HEK293 (cell line): ENCODE measurements at regions not wholly inside any gene's neighbourhood (a gene's known extent, or its start where the extent isn't known, plus 50 kb on each side); places are given as distances from the start of the nearest gene placed in this dataset.

Source experiments
- CTCF ChIA-PET: fragments of 350-600 bp; formaldehyde crosslinking; extraction: SDS; loops from one replicate; lab custom pipeline; 2021; ENCODE audit warnings: antibody characterized with exemption; lab: Yijun Ruan, JAX
- POLR2A ChIA-PET: fragments of 300-600 bp; formaldehyde crosslinking; extraction: SDS; loops from one replicate; lab custom pipeline; 2020; ENCODE audit warnings: antibody characterized with exemption, inconsistent platforms; lab: Yijun Ruan, JAX
- H3K27ac ChIP-seq: fragments of 200-500 bp; sonication (Bioruptor generic); 2 replicates; pipeline ENCODE4 v1.5.1; 2014; ENCODE audit warnings: low read depth, low read length, control low read depth, inconsistent platforms; ENCODE audit errors: extremely low read depth
- H3K36me3 ChIP-seq, 2 experiments: fragments of 200-500 bp in 1 of 2; sonication (Bioruptor generic) in 1 of 2; 1 replicate in 1 of 2; 2 replicates in 1 of 2; pipeline ENCODE4 v1.5.1; 2014 to 2017; ENCODE audit warnings: inconsistent platforms in 2 of 2, low read length in 2 of 2; ENCODE audit not compliant: control insufficient read depth in 2 of 2, insufficient read depth in 1 of 2
- H3K4me1 ChIP-seq: fragments of 200-500 bp; sonication (Bioruptor generic); 2 replicates; pipeline ENCODE4 v1.5.1; 2014; ENCODE audit warnings: mild to moderate bottlenecking, low read length, inconsistent platforms; ENCODE audit not compliant: control insufficient read depth, insufficient read depth
- H3K4me3 ChIP-seq: 2 replicates; pipeline ENCODE4 v1.5.1; 2011; ENCODE audit warnings: low read depth, mild to moderate bottlenecking, control low read depth, low read length, moderate library complexity
- H3K9me3 ChIP-seq: fragments of 200-500 bp; sonication (Bioruptor generic); 2 replicates; pipeline ENCODE4 v1.5.1; 2014; ENCODE audit warnings: low read depth, low read length, inconsistent platforms; ENCODE audit not compliant: control insufficient read depth, insufficient read depth
- GLI4 ChIP-seq: fragments of 450-650 bp; formaldehyde crosslinking; IDR thresholded peaks from 2 replicates; pipeline ENCODE4 v1.5.1; 2016; ENCODE audit warnings: missing biosample characterization, missing genetic modification characterization
- MZF1 ChIP-seq: fragments of 450-650 bp; formaldehyde crosslinking; IDR thresholded peaks from 2 replicates; pipeline ENCODE4 v1.5.1; 2017; ENCODE audit warnings: missing biosample characterization, missing genetic modification characterization, borderline replicate concordance
- SCRT1 ChIP-seq: fragments of 450-650 bp; formaldehyde crosslinking; IDR thresholded peaks from 2 replicates; pipeline ENCODE4 v1.5.1; 2016; ENCODE audit warnings: missing biosample characterization, missing genetic modification characterization, borderline replicate concordance
- SP3 ChIP-seq: fragments of 450-650 bp; formaldehyde crosslinking; IDR thresholded peaks from 2 replicates; pipeline ENCODE4 v1.5.1; 2016; ENCODE audit warnings: missing biosample characterization, missing genetic modification characterization
- TRIM28 ChIP-seq: IDR thresholded peaks from 2 replicates; pipeline ENCODE4 v1.6.1; 2011; ENCODE audit warnings: low read length, control low read depth, borderline replicate concordance
- ZBTB1 ChIP-seq: fragments of 450-650 bp; formaldehyde crosslinking; IDR thresholded peaks from 2 replicates; pipeline ENCODE4 v1.5.1; 2016; ENCODE audit warnings: missing biosample characterization, missing genetic modification characterization
- ZBTB7A ChIP-seq: fragments of 450-650 bp; formaldehyde crosslinking; IDR thresholded peaks from 2 replicates; pipeline ENCODE4 v1.5.1; 2016; ENCODE audit warnings: low read depth, missing biosample characterization, missing genetic modification characterization
- ZFP41 ChIP-seq: fragments of 450-650 bp; formaldehyde crosslinking; IDR thresholded peaks from 2 replicates; pipeline ENCODE4 v1.5.1; 2016; ENCODE audit warnings: missing biosample characterization, missing genetic modification characterization, borderline replicate concordance
- ZNF112 ChIP-seq: fragments of 450-650 bp; formaldehyde crosslinking; IDR thresholded peaks from 2 replicates; pipeline ENCODE4 v1.5.0; 2017; ENCODE audit warnings: missing biosample characterization, missing genetic modification characterization
- ZNF174 ChIP-seq: fragments of 450-650 bp; formaldehyde crosslinking; IDR thresholded peaks from 2 replicates; pipeline ENCODE4 v1.5.0; 2017; ENCODE audit warnings: missing biosample characterization, mild to moderate bottlenecking, missing genetic modification characterization
- ZNF362 ChIP-seq: fragments of 450-650 bp; formaldehyde crosslinking; IDR thresholded peaks from 2 replicates; pipeline ENCODE4 v1.5.1; 2016; ENCODE audit warnings: missing biosample characterization, missing genetic modification characterization
- ZNF391 ChIP-seq: fragments of 450-650 bp; formaldehyde crosslinking; IDR thresholded peaks from 2 replicates; pipeline ENCODE4 v1.5.1; 2016; ENCODE audit warnings: low read depth, missing biosample characterization, missing genetic modification characterization, borderline replicate concordance
- ZNF473 ChIP-seq: fragments of 450-650 bp; formaldehyde crosslinking; IDR thresholded peaks from 2 replicates; pipeline ENCODE4 v1.5.1; 2017; ENCODE audit warnings: missing biosample characterization, missing genetic modification characterization
- ZNF518A ChIP-seq: fragments of 450-650 bp; formaldehyde crosslinking; conservative IDR thresholded peaks from 2 replicates; pipeline ENCODE4 v1.5.1; 2016; ENCODE audit warnings: low read depth, missing biosample characterization, missing genetic modification characterization
- ZNF548 ChIP-seq: fragments of 450-650 bp; formaldehyde crosslinking; IDR thresholded peaks from 2 replicates; pipeline ENCODE4 v1.5.1; 2016; ENCODE audit warnings: missing biosample characterization, missing genetic modification characterization
- ZNF585B ChIP-seq: fragments of 450-650 bp; formaldehyde crosslinking; IDR thresholded peaks from 2 replicates; pipeline ENCODE4 v1.5.1; 2016; ENCODE audit warnings: missing biosample characterization, missing genetic modification characterization
- ZNF610 ChIP-seq: fragments of 450-650 bp; formaldehyde crosslinking; IDR thresholded peaks from 2 replicates; pipeline ENCODE4 v1.5.1; 2016; ENCODE audit warnings: missing biosample characterization, missing genetic modification characterization, borderline replicate concordance
- ZNF707 ChIP-seq: fragments of 450-650 bp; formaldehyde crosslinking; IDR thresholded peaks from 2 replicates; pipeline ENCODE4 v1.5.1; 2016; ENCODE audit warnings: missing biosample characterization, missing genetic modification characterization
- ZNF837 ChIP-seq: fragments of 450-650 bp; formaldehyde crosslinking; IDR thresholded peaks from 2 replicates; pipeline ENCODE4 v1.5.1; 2016; ENCODE audit warnings: missing biosample characterization, missing genetic modification characterization
- ZNF843 ChIP-seq: fragments of 450-650 bp; formaldehyde crosslinking; IDR thresholded peaks from 2 replicates; pipeline ENCODE4 v1.5.1; 2016; ENCODE audit warnings: missing biosample characterization, missing genetic modification characterization
- ZSCAN23 ChIP-seq: fragments of 450-650 bp; formaldehyde crosslinking; IDR thresholded peaks from 2 replicates; pipeline ENCODE4 v1.5.1; 2016; ENCODE audit warnings: missing biosample characterization, missing genetic modification characterization
- TF ChIP-seq, protein P1 (sequence below): fragments of 450-650 bp; formaldehyde crosslinking; IDR thresholded peaks from 2 replicates; pipeline ENCODE4 v1.5.1; 2016; ENCODE audit warnings: missing biosample characterization, missing genetic modification characterization
- TF ChIP-seq, protein P2 (sequence below): fragments of 450-650 bp; formaldehyde crosslinking; IDR thresholded peaks from 2 replicates; pipeline ENCODE4 v1.5.1; 2016; ENCODE audit warnings: missing biosample characterization, missing genetic modification characterization

- TF ChIP-seq, protein P1, sequence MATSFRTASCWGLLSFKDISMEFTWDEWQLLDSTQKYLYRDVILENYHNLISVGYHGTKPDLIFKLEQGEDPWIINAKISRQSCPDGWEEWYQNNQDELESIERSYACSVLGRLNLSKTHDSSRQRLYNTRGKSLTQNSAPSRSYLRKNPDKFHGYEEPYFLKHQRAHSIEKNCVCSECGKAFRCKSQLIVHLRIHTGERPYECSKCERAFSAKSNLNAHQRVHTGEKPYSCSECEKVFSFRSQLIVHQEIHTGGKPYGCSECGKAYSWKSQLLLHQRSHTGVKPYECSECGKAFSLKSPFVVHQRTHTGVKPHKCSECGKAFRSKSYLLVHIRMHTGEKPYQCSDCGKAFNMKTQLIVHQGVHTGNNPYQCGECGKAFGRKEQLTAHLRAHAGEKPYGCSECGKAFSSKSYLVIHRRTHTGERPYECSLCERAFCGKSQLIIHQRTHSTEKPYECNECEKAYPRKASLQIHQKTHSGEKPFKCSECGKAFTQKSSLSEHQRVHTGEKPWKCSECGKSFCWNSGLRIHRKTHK (tag by site-specific recombination), result no peak
- TF ChIP-seq SP3 (tag by site-specific recombination) (no peak), ZNF837 (tag by site-specific recombination) (no peak)
Observed at GRCh38 chr15:75790631-75791336, 52.5 kb upstream of the UBE2Q2 start (continued).

GRCh38 chr15:75786575-75786947 is 56.7 kb upstream of the UBE2Q2 start:
- ChIA-PET CTCF (interaction anchor here (2.0 kb wide), 1 partner anchor 15 kb away, joined by 8 read pairs; no protein-coding TSS in a partner anchor), POLR2A (no interaction called here)
- H3K4me1 ChIP-seq, result no peaks in the 10 kb centered on the region
- TF ChIP-seq ZBTB7A (tag by site-specific recombination) (no peak), ZNF112 (no peak), ZNF843 (tag by site-specific recombination) (no peak), ZNF473 (tag by site-specific recombination) (no peak), ZNF548 (tag by site-specific recombination) (no peak), ZNF391 (tag by site-specific recombination) (no peak), ZSCAN23 (tag by site-specific recombination) (no peak), SCRT1 (tag by site-specific recombination) (no peak), ZNF518A (no peak), ZNF707 (no peak), GLI4 (no peak)
- TF ChIP-seq, protein P2, sequence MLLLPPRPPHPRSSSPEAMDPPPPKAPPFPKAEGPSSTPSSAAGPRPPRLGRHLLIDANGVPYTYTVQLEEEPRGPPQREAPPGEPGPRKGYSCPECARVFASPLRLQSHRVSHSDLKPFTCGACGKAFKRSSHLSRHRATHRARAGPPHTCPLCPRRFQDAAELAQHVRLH, result no peak
- TF ChIP-seq, all 188 proteins: peak for 0
- no peaks in the 10 kb centered on the region for H3K36me3 ChIP-seq
- no peak overlapping the region for H3K27ac ChIP-seq
- no peak overlapping the region for H3K4me3 ChIP-seq
- no peaks in the 10 kb centered on the region for H3K9me3 ChIP-seq

GRCh38 chr15:75785771-75786574 is 57.3 kb upstream of the UBE2Q2 start:
- Histone ChIP-seq H3K4me3 (no peak overlapping the region), H3K36me3 (no peaks in the 10 kb centered on the region), H3K9me3 (no peaks in the 10 kb centered on the region)
- POLR2A ChIA-PET, result no interaction called here
- TF ChIP-seq MZF1 (tag by site-specific recombination) (no peak), TRIM28 (no peak), ZFP41 (tag by site-specific recombination) (no peak), ZNF362 (no peak), ZNF610 (no peak), ZBTB1 (tag by site-specific recombination) (no peak), ZNF174 (tag by site-specific recombination) (no peak), ZNF585B (no peak)
- TF ChIP-seq, all 188 proteins: peak for 0
- H3K4me1 ChIP-seq, result no peaks in the 10 kb centered on the region
- H3K27ac ChIP-seq, result no peak overlapping the region
- CTCF ChIA-PET, result interaction anchor here (2.0 kb wide), 1 partner anchor 16 kb away, joined by 8 read pairs; no protein-coding TSS in a partner anchor
